ENCODE measurements at regions not wholly inside any gene's neighbourhood (a gene's known extent, or its start where the extent isn't known, plus 50 kb on each side); places are given as distances from the start of the nearest gene placed in this dataset.
"Not testable (repeated sequence)": the region's sequence is repeated elsewhere in the genome, so short reads cannot be mapped to it uniquely, and the experiment has no call there.

- DNase-seq (ENCODE audit: low spot score): no peak
Observed at GRCh38 chr20:51306081-51306480, 236.4 kb downstream of the NFATC2 start.

- no peak for DNase-seq (ENCODE audit: low spot score)
Observed at GRCh38 chr20:51305316-51306052, 237.0 kb downstream of the NFATC2 start.

DNA sequence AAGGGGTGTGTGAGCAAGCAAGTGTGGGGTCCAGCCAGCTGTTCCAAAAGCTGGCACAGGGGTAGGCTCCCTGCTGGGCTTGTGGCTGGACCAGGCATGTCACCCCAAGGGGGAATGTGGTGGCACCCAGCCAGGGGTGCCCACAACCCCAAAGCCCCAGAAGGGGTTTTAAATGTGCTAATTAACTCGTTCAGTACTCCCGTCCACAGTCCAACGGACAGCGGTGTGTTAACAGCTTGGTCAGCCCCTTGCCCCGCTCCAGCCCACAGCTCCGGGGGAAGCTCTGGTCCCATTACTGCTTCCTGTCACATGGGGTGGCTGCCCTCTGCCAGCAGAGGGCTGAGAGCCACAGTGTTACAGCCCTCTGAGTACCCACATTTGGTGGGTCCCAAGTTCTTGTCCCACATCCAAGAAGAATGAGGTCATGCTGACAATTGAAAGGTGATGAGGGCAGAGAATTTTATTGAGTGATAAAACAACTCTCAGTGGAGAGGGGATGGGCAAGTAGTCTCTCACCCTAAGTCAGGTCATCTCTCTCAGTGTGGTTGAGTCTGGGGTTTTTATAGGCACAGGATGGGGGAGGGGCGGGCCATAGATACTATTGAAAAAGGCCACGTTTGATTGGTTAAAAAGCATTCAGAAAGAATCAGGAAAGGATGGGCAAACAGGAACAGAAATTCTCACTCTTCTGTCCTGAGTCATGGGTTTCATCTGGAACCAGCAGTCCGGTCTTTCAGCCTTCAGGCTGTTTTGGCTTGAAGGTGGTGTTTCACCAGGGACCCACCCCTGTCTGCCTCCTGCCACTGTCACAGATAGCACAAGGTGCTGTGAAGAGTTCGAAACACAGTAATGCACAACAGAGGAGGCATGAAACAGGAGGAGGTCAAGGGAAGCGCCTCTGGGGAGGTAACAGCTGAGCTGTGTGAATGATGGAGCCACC lies 238.5 kb downstream of the NFATC2 start:
- no peak for DNase-seq (ENCODE audit: low spot score)

- no peak for DNase-seq (ENCODE audit: low spot score)
Observed at GRCh38 chr20:51301026-51301425, 241.5 kb downstream of the NFATC2 start.

DNA sequence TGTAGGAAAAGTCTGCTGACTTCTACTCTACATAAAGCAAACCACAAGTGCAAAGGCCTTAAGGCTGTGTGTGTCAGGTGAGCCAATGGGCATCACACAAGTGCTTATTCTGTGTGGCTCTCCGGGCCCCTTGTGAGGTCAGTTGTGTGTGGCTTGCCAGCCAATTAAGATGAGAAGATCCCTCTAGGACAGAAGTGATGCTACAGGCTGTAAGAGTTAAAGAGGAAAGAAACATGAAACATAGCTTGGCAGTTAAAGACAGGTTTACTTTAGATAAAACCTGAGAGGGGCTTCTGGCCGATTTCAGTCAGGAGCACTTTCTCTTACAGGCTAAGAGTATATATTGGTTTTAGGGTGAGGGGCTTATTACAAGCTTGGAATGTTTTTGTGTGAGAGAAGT lies 242.4 kb downstream of the NFATC2 start:
- DNase-seq (ENCODE audit: low spot score): no peak

GRCh38 chr20:51299413-51299812 lies 243.1 kb downstream of the NFATC2 start:
- no peak for DNase-seq (ENCODE audit: low spot score)

GRCh38 chr20:51298141-51298749 lies 244.3 kb downstream of the NFATC2 start:
- no peak for DNase-seq (ENCODE audit: low spot score)

DNA sequence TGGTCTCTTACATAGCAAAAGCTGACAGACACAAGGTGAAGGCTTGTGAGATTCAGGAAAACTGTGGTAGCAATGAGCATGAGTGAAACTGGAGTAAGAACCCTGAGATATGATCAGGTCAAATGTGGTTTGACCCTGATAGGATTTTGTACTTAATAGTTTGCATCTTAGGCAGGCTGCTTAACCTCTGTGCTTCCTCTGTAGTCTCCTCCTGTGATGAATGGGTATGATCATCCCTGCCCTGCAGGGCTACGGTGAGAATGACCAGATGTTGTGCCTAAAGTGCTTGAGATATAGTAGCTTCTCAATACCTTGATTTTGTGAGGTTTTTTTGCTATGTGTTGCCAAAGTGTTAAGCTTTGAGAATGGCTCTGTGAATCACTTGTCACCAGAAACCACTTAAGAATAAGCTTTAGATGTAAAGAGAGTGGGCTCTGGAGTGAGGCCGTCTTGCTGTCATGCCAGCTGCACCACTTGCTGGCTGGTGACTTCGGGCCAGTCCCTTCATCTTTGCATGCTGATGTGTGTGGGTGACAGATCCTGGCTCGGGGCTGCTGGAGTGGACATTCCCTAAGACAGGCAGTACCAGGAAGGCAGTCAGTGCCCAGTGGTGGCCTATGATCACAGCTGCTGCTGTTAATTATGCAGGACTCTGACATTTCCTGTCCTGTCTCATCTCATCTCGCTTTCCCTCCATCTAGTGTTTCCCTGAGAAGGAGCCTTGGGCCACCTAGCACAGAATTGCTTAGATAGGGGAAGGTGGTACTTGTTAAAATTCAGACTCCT lies 254.7 kb downstream of the NFATC2 start:
- DNase-seq (ENCODE audit: low spot score): no peak

GRCh38 chr20:51286758-51287157 lies 255.8 kb downstream of the NFATC2 start:
- no peak for DNase-seq (ENCODE audit: low spot score)

DNA sequence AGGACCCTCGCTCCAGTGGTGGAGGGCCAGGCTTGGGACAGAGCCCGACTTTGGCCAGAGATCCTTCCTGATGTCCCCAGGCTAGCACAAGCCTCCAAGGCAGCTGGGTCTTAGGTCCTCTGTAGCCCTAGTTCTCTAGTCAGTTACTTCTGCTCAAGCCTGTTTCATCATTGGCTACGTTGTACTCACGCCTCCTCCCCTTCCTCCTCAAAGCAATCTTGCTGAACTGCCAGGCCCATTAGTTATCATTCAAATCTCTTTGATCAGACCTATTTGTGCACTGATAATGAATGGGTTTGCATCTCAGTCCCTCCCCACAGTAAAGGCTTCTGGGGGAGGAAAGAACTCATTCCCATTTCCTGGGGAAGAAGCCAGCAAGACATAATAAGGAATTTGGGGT lies 256.8 kb downstream of the NFATC2 start:
- DNase-seq (ENCODE audit: low spot score): no peak

DNA sequence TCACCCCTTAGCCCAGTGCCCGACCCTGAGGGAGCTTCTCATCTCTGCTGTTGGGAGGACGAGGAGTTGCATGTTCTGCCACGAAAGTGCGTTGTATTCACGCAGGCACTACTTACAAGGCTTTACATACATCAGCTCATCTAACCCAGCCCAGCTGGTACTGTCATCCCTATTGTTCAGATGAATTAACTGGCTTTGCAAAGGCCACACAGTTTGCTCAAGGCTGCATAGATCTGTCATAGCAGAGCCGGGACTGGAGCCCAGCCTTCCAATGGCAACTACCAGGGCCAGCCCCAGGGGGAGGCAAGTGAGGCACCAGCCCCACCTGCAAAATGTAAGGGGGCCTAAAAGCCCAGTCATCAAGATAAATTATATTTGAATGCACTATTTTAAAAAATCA lies 257.6 kb downstream of the NFATC2 start:
- DNase-seq (ENCODE audit: low spot score): no peak

DNA sequence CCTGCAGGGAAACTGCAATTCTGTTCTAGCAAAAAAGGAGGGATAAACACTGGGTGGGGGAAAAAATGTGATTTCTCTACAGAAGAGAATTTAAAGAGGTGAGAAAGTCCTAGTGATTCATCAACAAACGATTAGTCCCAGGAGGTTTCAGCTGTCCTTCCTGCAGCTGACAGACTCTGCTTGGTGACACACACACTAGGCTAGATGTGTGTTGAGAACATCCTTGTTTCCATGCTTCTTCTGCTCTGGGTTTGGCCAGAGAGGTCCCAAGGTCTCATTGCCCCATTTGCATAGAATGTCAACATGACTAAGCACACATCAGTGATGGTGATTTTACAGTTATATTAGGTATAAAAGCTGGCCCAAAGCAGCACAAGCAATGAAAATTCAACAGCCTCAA lies 258.3 kb downstream of the NFATC2 start:
- DNase-seq (ENCODE audit: low spot score): no peak

- DNase-seq (ENCODE audit: low spot score): no peak
Observed at GRCh38 chr20:51281521-51281920, 258.6 kb upstream of the KCNG1 start.

DNA sequence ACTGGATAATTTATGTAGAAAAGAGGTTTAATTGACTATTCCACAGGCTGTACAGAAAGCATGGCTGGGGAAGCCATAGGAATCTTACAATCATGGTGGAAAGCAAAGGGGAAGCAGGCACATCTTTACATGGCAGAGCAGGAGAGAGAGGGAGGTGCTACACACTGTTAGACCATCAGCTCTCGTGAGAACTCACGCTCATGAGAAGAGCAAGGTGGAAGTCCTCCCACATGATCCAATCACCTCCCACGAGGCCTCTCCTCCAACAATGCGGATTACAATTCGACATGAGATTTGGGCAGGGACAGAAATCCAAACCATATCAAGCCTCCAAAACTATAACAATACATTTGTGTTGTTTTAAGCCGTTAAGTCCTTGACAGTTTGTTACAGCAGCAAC lies 257.1 kb upstream of the KCNG1 start:
- DNase-seq (ENCODE audit: low spot score): no peak

GRCh38 chr20:51277961-51278360 lies 255.1 kb upstream of the KCNG1 start:
- DNase-seq (ENCODE audit: low spot score): no peak

DNA sequence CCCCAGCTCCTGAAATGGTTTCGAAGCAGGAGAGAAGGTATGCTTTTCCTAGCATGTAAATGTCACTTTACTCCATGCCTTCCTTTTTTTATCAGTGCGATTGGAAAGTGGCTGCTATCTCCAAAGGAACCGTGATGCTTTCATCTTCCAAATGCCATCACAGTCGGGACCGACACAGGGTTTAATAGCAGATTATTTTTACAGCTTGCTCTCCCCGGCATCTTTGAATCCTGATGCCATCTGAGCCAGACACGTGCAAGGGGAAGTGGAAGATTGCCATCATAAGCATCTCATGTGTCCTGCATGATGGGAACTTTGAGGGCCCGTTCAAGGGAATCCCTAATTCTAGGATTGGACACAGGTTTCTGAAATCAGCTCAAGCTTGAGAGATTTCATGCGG lies 253.4 kb upstream of the KCNG1 start:
- DNase-seq (ENCODE audit: low spot score): no peak

GRCh38 chr20:51275826-51276225 lies 252.9 kb upstream of the KCNG1 start:
- no peak for DNase-seq (ENCODE audit: low spot score)

DNA sequence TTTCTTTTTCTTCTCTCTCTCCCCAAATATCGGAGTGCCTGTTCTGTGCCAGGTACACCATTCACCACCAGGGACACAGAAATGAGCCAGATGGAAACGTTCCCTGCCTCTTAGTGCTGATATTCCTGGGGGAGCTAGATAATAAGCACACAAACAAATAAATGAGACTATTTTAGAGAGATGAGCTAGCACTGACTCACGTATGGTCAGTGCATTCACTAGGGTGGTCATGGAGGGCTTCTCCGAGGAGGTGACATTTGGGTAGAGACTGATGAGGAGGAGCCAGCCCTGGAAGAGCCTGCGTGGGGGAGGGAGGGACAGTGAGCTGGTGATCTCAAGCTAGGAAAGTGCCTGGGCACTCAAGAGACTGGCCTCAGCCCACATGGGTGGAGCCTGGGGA lies 252.3 kb upstream of the KCNG1 start:
- DNase-seq (ENCODE audit: low spot score): no peak

GRCh38 chr20:51272401-51272800 lies 249.5 kb upstream of the KCNG1 start:
- peak; percentile 42 for DNase-seq (ENCODE audit: low spot score)

GRCh38 chr20:51271931-51272330 lies 249.0 kb upstream of the KCNG1 start:
- no peak for DNase-seq (ENCODE audit: low spot score)

DNA sequence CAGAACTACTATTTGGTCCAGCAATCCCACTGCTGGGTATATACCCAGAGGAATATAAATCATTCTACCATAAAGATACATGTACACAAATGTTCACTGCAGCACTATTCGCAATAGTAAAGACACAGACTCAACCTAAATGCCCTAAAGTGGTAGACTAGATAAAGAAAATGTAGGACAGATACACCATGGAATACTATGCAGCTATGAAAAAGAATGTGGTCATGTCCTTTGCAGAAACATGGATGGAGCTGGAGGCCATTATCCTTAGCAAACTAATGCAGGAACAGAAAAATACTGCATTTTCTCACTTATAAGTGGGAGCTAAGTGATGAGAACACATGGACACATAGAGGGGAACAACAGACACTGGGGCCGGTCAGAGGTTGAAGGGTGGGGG lies 248.4 kb upstream of the KCNG1 start:
- DNase-seq (ENCODE audit: low spot score): not testable (repeated sequence)

DNA sequence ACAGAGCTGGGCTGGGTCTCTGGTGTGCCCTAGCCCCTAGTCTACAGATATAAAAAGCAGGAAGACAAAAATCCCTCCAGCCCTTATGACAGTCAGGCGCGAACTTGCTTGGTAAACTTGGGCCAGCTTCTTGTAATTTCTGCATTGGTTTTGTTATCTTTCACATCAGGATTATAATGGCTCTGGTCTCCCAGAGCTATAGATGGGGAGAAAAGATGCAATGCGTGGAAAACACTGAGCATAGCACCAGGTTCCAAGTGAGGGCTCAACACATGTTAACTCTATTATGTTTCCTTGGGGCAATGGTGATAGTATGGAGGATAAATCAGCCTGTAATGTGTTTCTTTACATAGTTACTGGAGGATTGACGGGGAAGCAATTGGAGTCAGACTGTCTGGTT lies 246.8 kb upstream of the KCNG1 start:
- no peak for DNase-seq (ENCODE audit: low spot score)
